ENCODE measurements at regions not wholly inside any gene's neighbourhood (a gene's known extent, or its start where the extent isn't known, plus 50 kb on each side); places are given as distances from the start of the nearest gene placed in this dataset.

- intact Hi-C loops (cut with DNase I), result no loop called here
- DNase-seq, result no peak
- ATAC-seq, result no peak
- Histone ChIP-seq H3K27ac (no peak overlapping the region), H3K36me3 (no peaks in the 10 kb centered on the region), H3K4me3 (no peak overlapping the region), H3K9me3 (no peaks in the 10 kb centered on the region), H3K4me1 (no peaks in the 10 kb centered on the region), H3K27me3 (no peaks in the 10 kb centered on the region)
- 59% methylated on average over 3 of the region's 3 CpGs for WGBS (ENCODE audit: insufficient coverage, low coverage, low lambda C conversion rate, missing lambda C conversion rate)
- no peak for TF ChIP-seq CTCF (IDR thresholded peaks at IDR 0.05)
- TF ChIP-seq POLR2A (IDR thresholded peaks at IDR 0.05), result no peak
Observed at GRCh38 chr12:91954747-91955146, 190.9 kb downstream of the BTG1 start.

DNA sequence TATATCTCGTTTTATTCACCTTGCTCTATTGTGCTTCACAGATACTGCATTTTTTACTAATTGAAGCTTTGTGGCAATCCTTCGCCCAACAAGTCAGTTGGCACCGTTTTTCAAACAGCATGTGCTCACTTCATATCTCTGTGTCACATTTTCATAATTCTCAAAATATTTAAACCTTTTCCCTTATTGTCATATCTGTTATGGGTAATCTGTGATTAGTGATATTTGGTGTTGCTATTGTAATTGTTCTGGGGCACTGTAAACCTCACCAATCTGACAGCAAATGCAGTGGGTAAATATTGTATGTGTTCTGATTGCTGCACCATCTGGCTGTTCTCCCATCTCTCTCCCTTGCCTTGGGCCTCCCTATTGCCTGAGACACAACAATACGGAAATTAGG lies 191.3 kb downstream of the BTG1 start:
- no peaks in the 10 kb centered on the region for H3K36me3 ChIP-seq
- ATAC-seq (no peak), DNase-seq (no peak)
- no peaks in the 10 kb centered on the region for H3K27me3 ChIP-seq
- no peaks in the 10 kb centered on the region for H3K4me1 ChIP-seq
- no peak for TF ChIP-seq POLR2A (IDR thresholded peaks at IDR 0.05)
- no peak for TF ChIP-seq CTCF (IDR thresholded peaks at IDR 0.05)
- H3K4me3 ChIP-seq, result no peak overlapping the region
- intact Hi-C loops (cut with DNase I), result no loop called here
- H3K9me3 ChIP-seq, result no peaks in the 10 kb centered on the region
- no peak overlapping the region for H3K27ac ChIP-seq
- WGBS (ENCODE audit: insufficient coverage, low coverage, low lambda C conversion rate, missing lambda C conversion rate), result 52% methylated on average over 4 of the region's 4 CpGs

- TF ChIP-seq POLR2A (IDR thresholded peaks at IDR 0.05), result no peak
- no peak for TF ChIP-seq CTCF (IDR thresholded peaks at IDR 0.05)
- no peaks in the 10 kb centered on the region for H3K36me3 ChIP-seq
- no peaks in the 10 kb centered on the region for H3K27me3 ChIP-seq
- DNase-seq, result no peak
- no peaks in the 10 kb centered on the region for H3K4me1 ChIP-seq
- intact Hi-C loops (cut with DNase I), result no loop called here
- no peaks in the 10 kb centered on the region for H3K9me3 ChIP-seq
- H3K4me3 ChIP-seq, result no peak overlapping the region
- no peak overlapping the region for H3K27ac ChIP-seq
- ATAC-seq, result no peak
Observed at GRCh38 chr12:91952916-91953315, 192.7 kb downstream of the BTG1 start.

DNA sequence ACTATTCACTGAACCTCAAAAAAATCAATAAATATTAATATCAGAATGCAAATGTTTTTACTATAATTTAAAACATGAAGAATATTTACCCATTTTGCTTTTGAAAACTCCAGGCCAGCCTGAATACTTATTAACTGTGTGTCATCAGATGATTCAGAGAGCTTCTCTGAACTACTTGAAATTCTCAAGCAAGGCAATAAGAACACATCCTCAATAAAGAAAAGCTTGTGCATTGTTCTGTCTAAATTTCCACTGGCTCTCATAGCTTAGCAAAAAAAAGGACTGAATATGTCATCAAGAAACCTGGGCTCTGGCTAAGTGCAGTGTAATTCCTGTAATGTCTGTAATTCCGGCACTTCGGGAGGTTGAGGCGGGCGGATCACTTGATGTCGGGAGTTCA lies 194.1 kb downstream of the BTG1 start:
- WGBS (ENCODE audit: insufficient coverage, low coverage, low lambda C conversion rate, missing lambda C conversion rate), result 94% methylated on average over 3 of the region's 5 CpGs

More for the DNA sequence above, 194.1 kb downstream of the BTG1 start:
- Histone ChIP-seq H3K27ac (no peak overlapping the region), H3K9me3 (no peaks in the 10 kb centered on the region), H3K36me3 (no peaks in the 10 kb centered on the region), H3K4me3 (no peak overlapping the region), H3K27me3 (no peaks in the 10 kb centered on the region), H3K4me1 (no peaks in the 10 kb centered on the region)
- intact Hi-C loops (cut with DNase I), result no loop called here
- no peak for DNase-seq
- TF ChIP-seq CTCF (IDR thresholded peaks at IDR 0.05), result no peak
- TF ChIP-seq POLR2A (IDR thresholded peaks at IDR 0.05), result no peak
- no peak for ATAC-seq

All from right lobe of liver (tissue), 6 donors.